ENCODE measurements at regions not wholly inside any gene's neighbourhood (a gene's known extent, or its start where the extent isn't known, plus 50 kb on each side); places are given as distances from the start of the nearest gene placed in this dataset.

- ChIA-PET CTCF (interaction anchor here (0.6 kb wide), 1 partner anchor 87 kb away, joined by 3 read pairs; no protein-coding TSS in a partner anchor), SMC1A (ENCODE audit: uncharacterized antibody, unreplicated experiment) (no interaction called here), RAD21 (ENCODE audit: unreplicated experiment) (no interaction called here), POLR2A (no interaction called here)
- no peak overlapping the region for H3K4me3 ChIP-seq
- intact Hi-C loops (cut with micrococcal nuclease; ENCODE audit: unreplicated experiment) (no loop called here), in situ Hi-C loops (cut with MboI) (no loop called here)
- no peak overlapping the region for H3K4me2 ChIP-seq (ENCODE audit: control insufficient read depth, insufficient read depth)
- H3K36me3 ChIP-seq (ENCODE audit: control insufficient read depth in 2 of 2, insufficient read depth in 2 of 2, low read length in 1 of 2): no peaks in the 10 kb centered on the region
- no peak overlapping the region for H2AFZ ChIP-seq (ENCODE audit: control insufficient read depth, low read depth, low read length)
- H3K9me3 ChIP-seq (replicated peaks; ENCODE audit: control insufficient read depth, insufficient read depth, low read length): no peaks in the 10 kb centered on the region
- FAIRE-seq (no peak), DNase-seq (ENCODE audit: low read depth, low spot score) (no peak), ATAC-seq (no peak)
- WGBS (ENCODE audit: insufficient coverage, insufficient replicate concordance, low lambda C conversion rate, missing lambda C conversion rate): 22% methylated on average over 3 of the region's 3 CpGs
- no TSS peak for BruUV-seq (replicated peaks)
- no peaks in the 10 kb centered on the region for H3K27me3 ChIP-seq (replicated peaks in 1 of 2; ENCODE audit: control insufficient read depth in 2 of 2, insufficient read depth in 2 of 2, low read length in 1 of 2)
- H3K9ac ChIP-seq (ENCODE audit: control insufficient read depth, insufficient read depth, low read length): no peak overlapping the region
- no peaks in the 10 kb centered on the region for H4K20me1 ChIP-seq (ENCODE audit: control insufficient read depth, insufficient read depth)
- H3K27ac ChIP-seq (ENCODE audit: control insufficient read depth, insufficient read depth): no peak overlapping the region
- no peaks in the 10 kb centered on the region for H3K79me2 ChIP-seq (ENCODE audit: control insufficient read depth, insufficient read depth, low read length)
- no peaks in the 10 kb centered on the region for H3K4me1 ChIP-seq (ENCODE audit: control insufficient read depth, insufficient read depth, low read length)
- no peak for TF ChIP-seq NR2F1 (conservative IDR thresholded peaks at IDR 0.05)
- no peak for TF ChIP-seq HSF1 (IDR thresholded peaks at IDR 0.05; ENCODE audit: low read depth, low read length)
- TF ChIP-seq ZBTB4 (CRISPR knock-in tag; IDR thresholded peaks at IDR 0.05): no peak
- no peak for TF ChIP-seq YBX1 (IDR thresholded peaks at IDR 0.05)
- no peak for TF ChIP-seq EP300 (IDR thresholded peaks at IDR 0.05; ENCODE audit: borderline replicate concordance in 1 of 2, control insufficient read depth in 1 of 2, low read depth in 2 of 2, low read length in 2 of 2)
- no peak for TF ChIP-seq POLR2AphosphoS2 (IDR thresholded peaks at IDR 0.05; ENCODE audit: low read depth, low read length)
- TF ChIP-seq BACH1 (IDR thresholded peaks at IDR 0.05; ENCODE audit: borderline replicate concordance): no peak
- TF ChIP-seq MEF2A (IDR thresholded peaks at IDR 0.05; ENCODE audit: insufficient read depth, low read depth, low read length): no peak
- no peak for TF ChIP-seq TBL1XR1 (IDR thresholded peaks at IDR 0.05; ENCODE audit: low read depth, low read length)
- no peak for TF ChIP-seq STAT3 (IDR thresholded peaks at IDR 0.05; ENCODE audit: low read depth, low read length)
- no peak for TF ChIP-seq ZZZ3 (IDR thresholded peaks at IDR 0.05; ENCODE audit: control insufficient read depth, insufficient read length, low read depth)
- no peak for TF ChIP-seq ZNF384 (IDR thresholded peaks at IDR 0.05; ENCODE audit: borderline replicate concordance, low read depth, low read length)
- no peak for TF ChIP-seq SMC3 (IDR thresholded peaks at IDR 0.05; ENCODE audit: borderline replicate concordance, low read length)
- no peak for TF ChIP-seq MAX (IDR thresholded peaks at IDR 0.05; ENCODE audit: low read depth, low read length)
- TF ChIP-seq MEF2B (IDR thresholded peaks at IDR 0.05; ENCODE audit: partially characterized antibody, poor library complexity, severe bottlenecking): no peak
- TF ChIP-seq NRF1 (conservative IDR thresholded peaks at IDR 0.05; ENCODE audit: low read depth, low read length): no peak
- no peak for TF ChIP-seq ZNF592 (IDR thresholded peaks at IDR 0.05)
These were observed 491.8 kb downstream of the SQOR start for GRCh38 chr15:46126581-46126980.

All from GM12878 (cell line).